SK-N-SH (cell line): ENCODE measurements at regions not wholly inside any gene's neighbourhood (a gene's known extent, or its start where the extent isn't known, plus 50 kb on each side); places are given as distances from the start of the nearest gene placed in this dataset.

ENCODE experiments used
- CTCF ChIA-PET: fragments of 300-600, 350-600 bp; formaldehyde crosslinking; extraction: SDS; loops from one replicate; lab custom pipeline; 2021; lab: Yijun Ruan, JAX
- POLR2A ChIA-PET: fragments of 350-600 bp; sonication (Branson Sonifier 250); formaldehyde crosslinking; extraction: SDS; loops from one replicate; lab custom pipeline; 2020; ENCODE audit warnings: antibody characterized with exemption, inconsistent platforms; lab: Yijun Ruan, JAX
- DNase-seq: peaks from one replicate; pipeline ENCODE4 v3.0.0; 2012
- H2AFZ ChIP-seq: fragments of 200-600 bp; sonication (generic); 2 replicates; pipeline ENCODE4 v1.8.1; 2016; ENCODE audit warnings: antibody characterized with exemption, mild to moderate bottlenecking, low read depth
- H3F3A ChIP-seq: fragments of 200-600 bp; sonication (generic); replicated peaks from 2 replicates; pipeline ENCODE3; 2016; ENCODE audit warnings: antibody characterized with exemption, mild to moderate bottlenecking; ENCODE audit not compliant: insufficient read depth
- H3K27ac ChIP-seq, 2 experiments: fragments of 200-500 bp in 1 of 2; fragments of 200-600 bp in 1 of 2; sonication (Bioruptor generic) in 1 of 2; sonication (generic), shearing (Covaris generic) in 1 of 2; 2 replicates each; pipeline versions ENCODE4 v1.5.1 to v1.6.1; 2014 to 2016; ENCODE audit warnings: low read depth in 2 of 2, inconsistent platforms in 1 of 2, low read length in 1 of 2, mild to moderate bottlenecking in 1 of 2, mixed read lengths in 1 of 2
- H3K27me3 ChIP-seq: fragments of 200-600 bp; sonication (generic), shearing (Covaris generic); 2 replicates; pipeline ENCODE4 v1.6.1; 2016; ENCODE audit warnings: mixed run types; ENCODE audit not compliant: insufficient read depth
- H3K36me3 ChIP-seq, 2 experiments: fragments of 200-500 bp in 1 of 2; fragments of 200-600 bp in 1 of 2; sonication (Bioruptor generic) in 1 of 2; sonication (generic) in 1 of 2; replicated peaks in 1 of 2; 2 replicates each; pipeline versions ENCODE3 to v1.5.1; 2014 to 2016; ENCODE audit warnings: low read length in 1 of 2, mild to moderate bottlenecking in 1 of 2; ENCODE audit not compliant: insufficient read depth in 2 of 2, control insufficient read depth in 1 of 2
- H3K4me1 ChIP-seq, 2 experiments: fragments of 200-500 bp in 1 of 2; fragments of 200-600 bp in 1 of 2; sonication (Bioruptor generic) in 1 of 2; sonication (generic), shearing (Covaris generic) in 1 of 2; 2 replicates each; pipeline versions ENCODE4 v1.5.1 to v1.6.1; 2014 to 2016; ENCODE audit warnings: low read depth in 1 of 2, low read length in 1 of 2, mixed run types in 1 of 2; ENCODE audit not compliant: insufficient read depth in 2 of 2, control insufficient read depth in 1 of 2
- H3K4me2 ChIP-seq: fragments of 200-600 bp; sonication (generic), shearing (Covaris generic); 2 replicates; pipeline ENCODE4 v1.6.1; 2017; ENCODE audit warnings: mixed run types
- H3K4me3 ChIP-seq, 2 experiments: fragments of 200-500 bp in 1 of 2; fragments of 200-600 bp in 1 of 2; sonication (Bioruptor generic) in 1 of 2; sonication (generic), shearing (Covaris generic) in 1 of 2; 2 replicates each; pipeline versions ENCODE4 v1.5.1 to v1.8.1; 2014 to 2016; ENCODE audit warnings: low read depth in 2 of 2, inconsistent platforms in 1 of 2, low read length in 1 of 2, mild to moderate bottlenecking in 1 of 2, mixed read lengths in 1 of 2, moderate library complexity in 1 of 2
- H3K79me2 ChIP-seq: fragments of 200-600 bp; sonication (generic); 2 replicates; pipeline ENCODE4 v1.8.1; 2017; ENCODE audit warnings: mild to moderate bottlenecking; ENCODE audit not compliant: insufficient read depth
- H3K9ac ChIP-seq: fragments of 200-600 bp; sonication (generic); 2 replicates; pipeline ENCODE4 v1.6.1; 2017; ENCODE audit warnings: mixed run types
- H3K9me2 ChIP-seq: fragments of 200-600 bp; sonication (generic); 2 replicates; pipeline ENCODE4 v1.6.1; 2017; ENCODE audit warnings: mixed run types
- H3K9me3 ChIP-seq: fragments of 200-600 bp; sonication (generic); 2 replicates; pipeline ENCODE4 v1.6.1; 2017; ENCODE audit warnings: mixed run types, mild to moderate bottlenecking, moderate library complexity
- H4K20me1 ChIP-seq: fragments of 200-600 bp; sonication (generic); 2 replicates; pipeline ENCODE4 v1.6.1; 2017; ENCODE audit warnings: mild to moderate bottlenecking, mixed run types; ENCODE audit not compliant: insufficient read depth
- ELF1 ChIP-seq: IDR thresholded peaks from 2 replicates; pipeline ENCODE4 v1.4.0; 2012
- FOSL2 ChIP-seq: IDR thresholded peaks from 2 replicates; pipeline ENCODE4 v1.4.0; 2012; ENCODE audit warnings: low read depth, mild to moderate bottlenecking, moderate library complexity, borderline replicate concordance
- FOXJ3 ChIP-seq: sonication (generic); formaldehyde crosslinking; IDR thresholded peaks from 2 replicates; pipeline ENCODE4 v1.5.1; 2020; ENCODE audit warnings: mild to moderate bottlenecking, missing genetic modification reagents
- GABPA ChIP-seq: IDR thresholded peaks from 2 replicates; pipeline ENCODE4 v1.4.0; 2012; ENCODE audit warnings: low read depth, mild to moderate bottlenecking
- GATA2 ChIP-seq: sonication (generic); formaldehyde crosslinking; IDR thresholded peaks from 2 replicates; pipeline ENCODE4 v1.5.0; 2020; ENCODE audit warnings: mild to moderate bottlenecking, missing genetic modification reagents
- MEF2A ChIP-seq: IDR thresholded peaks from 2 replicates; pipeline ENCODE4 v1.4.0; 2012; ENCODE audit warnings: low read depth, borderline replicate concordance
- MXI1 ChIP-seq: IDR thresholded peaks from 2 replicates; pipeline ENCODE4 v1.6.1; 2012; ENCODE audit warnings: mild to moderate bottlenecking, low read depth, low read length, improper control_type of control experiment
- NFIC ChIP-seq: IDR thresholded peaks from 2 replicates; pipeline ENCODE4 v1.4.0; 2012; ENCODE audit warnings: borderline replicate concordance
- POLR2AphosphoS5 ChIP-seq: IDR thresholded peaks from 2 replicates; pipeline ENCODE4 v1.6.1; 2012; ENCODE audit warnings: low read depth, low read length
- RAD21 ChIP-seq: IDR thresholded peaks from 2 replicates; pipeline ENCODE4 v1.6.1; 2012; ENCODE audit warnings: mild to moderate bottlenecking, low read length
- RFX5 ChIP-seq: IDR thresholded peaks from 2 replicates; pipeline ENCODE4 v1.6.1; 2012; ENCODE audit warnings: mild to moderate bottlenecking, improper control_type of control experiment, low read length
- SIN3A ChIP-seq: IDR thresholded peaks from 2 replicates; pipeline ENCODE4 v1.6.1; 2012; ENCODE audit warnings: low read depth, mild to moderate bottlenecking, low read length, moderate library complexity, borderline replicate concordance
- SMC3 ChIP-seq: IDR thresholded peaks from 2 replicates; pipeline ENCODE4 v1.6.1; 2012; ENCODE audit warnings: low read depth, low read length, improper control_type of control experiment
- TEAD4 ChIP-seq: IDR thresholded peaks from 2 replicates; pipeline ENCODE4 v1.4.0; 2012; ENCODE audit warnings: mild to moderate bottlenecking, borderline replicate concordance; ENCODE audit not compliant: insufficient read depth
- WGBS: methylation state at CpG from one replicate; pipeline ENCODE4 v1.1.6; 2017; ENCODE audit warnings: low lambda C conversion rate; 5-methylcytosine and 5-hydroxymethylcytosine counted together
- TF ChIP-seq, protein P1 (sequence below): IDR thresholded peaks from 2 replicates; pipeline ENCODE4 v1.4.0; 2012; ENCODE audit warnings: low read depth, borderline replicate concordance
- TF ChIP-seq, protein P2 (sequence below): fragments of 150-350 bp; IDR thresholded peaks from 2 replicates; pipeline ENCODE4 v1.6.1; 2016; ENCODE audit warnings: mild to moderate bottlenecking, low read depth, low read length
- TF ChIP-seq, protein P3 (sequence below): IDR thresholded peaks from 2 replicates; pipeline ENCODE4 v1.4.0; 2012; ENCODE audit warnings: low read depth, borderline replicate concordance
- TF ChIP-seq, protein P4 (sequence below): fragments of 150-350 bp; IDR thresholded peaks from 2 replicates; pipeline ENCODE4 v1.6.1; 2017; ENCODE audit warnings: antibody characterized with exemption, low read length, low read depth, borderline replicate concordance

DNA sequence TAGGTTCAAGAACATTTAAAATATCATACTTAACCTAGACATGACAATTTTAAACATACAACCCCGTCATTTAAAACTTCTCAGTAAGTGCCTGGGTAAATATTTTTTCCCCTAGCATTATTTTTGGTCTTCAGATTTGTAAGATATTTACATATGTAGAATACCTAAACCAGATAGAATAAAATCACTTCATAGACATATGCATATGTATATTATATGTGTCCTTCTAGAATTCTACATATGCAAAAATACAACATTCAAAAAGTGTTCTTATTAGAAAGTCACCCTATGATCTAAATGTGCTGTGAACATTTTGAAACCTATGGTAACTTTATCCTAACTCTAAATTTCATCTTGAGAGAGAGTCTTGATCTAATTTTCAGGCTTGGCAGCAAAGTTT is 1467.0 kb upstream of the B3GALT2 start:
- Histone ChIP-seq H3K9ac (no peak overlapping the region), H3K27me3 (no peaks in the 10 kb centered on the region), H3K4me2 (no peak overlapping the region), H3K4me3 (no peak overlapping the region), H3K27ac (no peak overlapping the region), H3K9me3 (no peaks in the 10 kb centered on the region), H3F3A (peaks cover 4% of the 10 kb centered on the region), H3K9me2 (no peaks in the 10 kb centered on the region), H3K36me3 (no peaks in the 10 kb centered on the region), H2AFZ (no peak overlapping the region), H3K4me1 (no peaks in the 10 kb centered on the region; a peak in 1 of 4 replicates), H3K79me2 (no peaks in the 10 kb centered on the region), H4K20me1 (no peaks in the 10 kb centered on the region)
- ChIA-PET CTCF (no interaction called here), POLR2A (no interaction called here)
- 2% methylated on average over 1 of the region's 1 CpG for WGBS
- TF ChIP-seq, protein P1, sequence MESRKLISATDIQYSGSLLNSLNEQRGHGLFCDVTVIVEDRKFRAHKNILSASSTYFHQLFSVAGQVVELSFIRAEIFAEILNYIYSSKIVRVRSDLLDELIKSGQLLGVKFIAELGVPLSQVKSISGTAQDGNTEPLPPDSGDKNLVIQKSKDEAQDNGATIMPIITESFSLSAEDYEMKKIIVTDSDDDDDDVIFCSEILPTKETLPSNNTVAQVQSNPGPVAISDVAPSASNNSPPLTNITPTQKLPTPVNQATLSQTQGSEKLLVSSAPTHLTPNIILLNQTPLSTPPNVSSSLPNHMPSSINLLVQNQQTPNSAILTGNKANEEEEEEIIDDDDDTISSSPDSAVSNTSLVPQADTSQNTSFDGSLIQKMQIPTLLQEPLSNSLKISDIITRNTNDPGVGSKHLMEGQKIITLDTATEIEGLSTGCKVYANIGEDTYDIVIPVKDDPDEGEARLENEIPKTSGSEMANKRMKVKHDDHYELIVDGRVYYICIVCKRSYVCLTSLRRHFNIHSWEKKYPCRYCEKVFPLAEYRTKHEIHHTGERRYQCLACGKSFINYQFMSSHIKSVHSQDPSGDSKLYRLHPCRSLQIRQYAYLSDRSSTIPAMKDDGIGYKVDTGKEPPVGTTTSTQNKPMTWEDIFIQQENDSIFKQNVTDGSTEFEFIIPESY, result no peak
- TF ChIP-seq MEF2A (no peak), RAD21 (no peak), GATA2 (CRISPR knock-in tag) (no peak), SMC3 (no peak), GABPA (no peak), FOSL2 (no peak), NFIC (no peak), FOXJ3 (CRISPR knock-in tag) (no peak), ELF1 (no peak), RFX5 (no peak), MXI1 (no peak), TEAD4 (no peak), POLR2AphosphoS5 (no peak), SIN3A (no peak)
- TF ChIP-seq, protein P2, sequence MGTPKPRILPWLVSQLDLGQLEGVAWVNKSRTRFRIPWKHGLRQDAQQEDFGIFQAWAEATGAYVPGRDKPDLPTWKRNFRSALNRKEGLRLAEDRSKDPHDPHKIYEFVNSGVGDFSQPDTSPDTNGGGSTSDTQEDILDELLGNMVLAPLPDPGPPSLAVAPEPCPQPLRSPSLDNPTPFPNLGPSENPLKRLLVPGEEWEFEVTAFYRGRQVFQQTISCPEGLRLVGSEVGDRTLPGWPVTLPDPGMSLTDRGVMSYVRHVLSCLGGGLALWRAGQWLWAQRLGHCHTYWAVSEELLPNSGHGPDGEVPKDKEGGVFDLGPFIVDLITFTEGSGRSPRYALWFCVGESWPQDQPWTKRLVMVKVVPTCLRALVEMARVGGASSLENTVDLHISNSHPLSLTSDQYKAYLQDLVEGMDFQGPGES, result no peak
- TF ChIP-seq, protein P3, sequence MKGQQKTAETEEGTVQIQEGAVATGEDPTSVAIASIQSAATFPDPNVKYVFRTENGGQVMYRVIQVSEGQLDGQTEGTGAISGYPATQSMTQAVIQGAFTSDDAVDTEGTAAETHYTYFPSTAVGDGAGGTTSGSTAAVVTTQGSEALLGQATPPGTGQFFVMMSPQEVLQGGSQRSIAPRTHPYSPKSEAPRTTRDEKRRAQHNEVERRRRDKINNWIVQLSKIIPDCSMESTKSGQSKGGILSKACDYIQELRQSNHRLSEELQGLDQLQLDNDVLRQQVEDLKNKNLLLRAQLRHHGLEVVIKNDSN, result no peak
- TF ChIP-seq, protein P4, sequence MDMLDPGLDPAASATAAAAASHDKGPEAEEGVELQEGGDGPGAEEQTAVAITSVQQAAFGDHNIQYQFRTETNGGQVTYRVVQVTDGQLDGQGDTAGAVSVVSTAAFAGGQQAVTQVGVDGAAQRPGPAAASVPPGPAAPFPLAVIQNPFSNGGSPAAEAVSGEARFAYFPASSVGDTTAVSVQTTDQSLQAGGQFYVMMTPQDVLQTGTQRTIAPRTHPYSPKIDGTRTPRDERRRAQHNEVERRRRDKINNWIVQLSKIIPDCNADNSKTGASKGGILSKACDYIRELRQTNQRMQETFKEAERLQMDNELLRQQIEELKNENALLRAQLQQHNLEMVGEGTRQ, result no peak
- DNase-seq, result no peak
